Smooth muscle cell (in vitro differentiated cells): ENCODE measurements at regions not wholly inside any gene's neighbourhood (a gene's known extent, or its start where the extent isn't known, plus 50 kb on each side); places are given as distances from the start of the nearest gene placed in this dataset.
A peak's percentile ranks its signal among the peaks of the same experiment; 100 is the strongest.

ENCODE experiments used
- DNase-seq: peaks from one replicate; lab custom pipeline; 2025; ENCODE audit not compliant: unreplicated experiment; lab: John Stamatoyannopoulos, UW
- H2AFZ ChIP-seq: fragments of 200-600 bp; sonication (generic); 2 replicates; pipeline ENCODE4 v1.6.0; 2016; ENCODE audit warnings: antibody characterized with exemption, low read depth, mild to moderate bottlenecking
- H3F3A ChIP-seq: fragments of 200-600 bp; sonication (generic); 2 replicates; pipeline ENCODE4 v1.6.0; 2017; ENCODE audit warnings: antibody characterized with exemption, low read depth
- H3K27ac ChIP-seq: fragments of 200-600 bp; sonication (generic); 2 replicates; pipeline ENCODE4 v1.5.1; 2016; ENCODE audit warnings: low read depth, mild to moderate bottlenecking
- H3K27me3 ChIP-seq: fragments of 200-600 bp; sonication (generic); 2 replicates; pipeline ENCODE4 v1.6.1; 2016; ENCODE audit warnings: low read depth, mild to moderate bottlenecking
- H3K36me3 ChIP-seq: fragments of 200-600 bp; sonication (generic); 2 replicates; pipeline ENCODE4 v1.5.1; 2016; ENCODE audit warnings: low read depth
- H3K4me1 ChIP-seq: fragments of 200-600 bp; sonication (generic); 2 replicates; pipeline ENCODE4 v1.5.1; 2016; ENCODE audit warnings: low read depth
- H3K4me2 ChIP-seq: fragments of 200-600 bp; sonication (generic); 2 replicates; pipeline ENCODE4 v1.6.0; 2016; ENCODE audit warnings: mild to moderate bottlenecking
- H3K4me3 ChIP-seq: fragments of 200-600 bp; sonication (generic); 2 replicates; pipeline ENCODE4 v1.5.1; 2016; ENCODE audit warnings: mild to moderate bottlenecking
- H3K79me2 ChIP-seq: fragments of 200-600 bp; sonication (generic); 2 replicates; pipeline ENCODE4 v1.6.0; 2016; ENCODE audit warnings: low read depth, mild to moderate bottlenecking
- H3K9ac ChIP-seq: fragments of 200-600 bp; sonication (generic); 2 replicates; pipeline ENCODE4 v1.6.0; 2016; ENCODE audit warnings: low read depth
- H3K9me3 ChIP-seq: fragments of 200-600 bp; sonication (generic); replicated peaks from 2 replicates; pipeline ENCODE4 v1.5.1; 2016; ENCODE audit warnings: low read depth
- H4K20me1 ChIP-seq: fragments of 200-600 bp; sonication (generic); 2 replicates; pipeline ENCODE4 v1.6.0; 2016; ENCODE audit warnings: low read depth
- CTCF ChIP-seq: fragments of 200-600 bp; sonication (generic); IDR thresholded peaks from 2 replicates; pipeline ENCODE4 v1.5.1; 2017; ENCODE audit warnings: borderline replicate concordance, mild to moderate bottlenecking, antibody characterized with exemption; ENCODE audit not compliant: insufficient read depth, poor library complexity, severe bottlenecking
- WGBS: methylation state at CpG from one replicate; pipeline ENCODE4 v1.1.7; 2016; ENCODE audit warnings: low lambda C conversion rate; 5-methylcytosine and 5-hydroxymethylcytosine counted together

- no peak overlapping the region for H3K4me3 ChIP-seq
- DNase-seq = no peak
- H3K27me3 ChIP-seq = no peaks in the 10 kb centered on the region
- no peaks in the 10 kb centered on the region for H3F3A ChIP-seq
- 73% methylated on average over 3 of the region's 3 CpGs for WGBS
- H3K79me2 ChIP-seq = no peaks in the 10 kb centered on the region
- peaks cover 7% of the 10 kb centered on the region for H3K4me1 ChIP-seq
- peak overlapping the region; percentile 53 for H3K4me2 ChIP-seq
- H4K20me1 ChIP-seq = no peaks in the 10 kb centered on the region
- no peaks in the 10 kb centered on the region for H3K9me3 ChIP-seq
- no peaks in the 10 kb centered on the region for H3K36me3 ChIP-seq
- no peak for TF ChIP-seq CTCF
- peak overlapping the region; percentile 8 for H3K27ac ChIP-seq
- peak overlapping the region; percentile 73 for H2AFZ ChIP-seq
- no peak overlapping the region for H3K9ac ChIP-seq
Measured at GRCh38 chr4:74873545-74874301, 59.2 kb upstream of the PARM1 start.

- H4K20me1 ChIP-seq = no peaks in the 10 kb centered on the region
- DNase-seq = no peak
- H3K4me3 ChIP-seq = no peak overlapping the region
- no peaks in the 10 kb centered on the region for H3K79me2 ChIP-seq
- H3K4me2 ChIP-seq = no peak overlapping the region
- WGBS = 91% methylated on average over 6 of the region's 6 CpGs
- H3K27me3 ChIP-seq = no peaks in the 10 kb centered on the region
- no peaks in the 10 kb centered on the region for H3K4me1 ChIP-seq
- no peak overlapping the region for H3K27ac ChIP-seq
- no peak overlapping the region for H2AFZ ChIP-seq
- no peaks in the 10 kb centered on the region for H3K9me3 ChIP-seq
- H3F3A ChIP-seq = no peaks in the 10 kb centered on the region
- no peak for TF ChIP-seq CTCF
- H3K36me3 ChIP-seq = no peaks in the 10 kb centered on the region
- H3K9ac ChIP-seq = no peak overlapping the region
Measured at GRCh38 chr4:74858921-74859562, 64.7 kb upstream of the BTC start.

GRCh38 chr4:74855879-74856278, 61.6 kb upstream of the BTC start:
- no peak for TF ChIP-seq CTCF
- no peak for DNase-seq
- Histone ChIP-seq H3K79me2 (no peaks in the 10 kb centered on the region), H3K9ac (no peak overlapping the region), H4K20me1 (no peaks in the 10 kb centered on the region), H3K4me3 (no peak overlapping the region), H3K4me1 (no peaks in the 10 kb centered on the region), H3K36me3 (no peaks in the 10 kb centered on the region), H3F3A (no peaks in the 10 kb centered on the region), H3K9me3 (peaks cover 2% of the 10 kb centered on the region), H3K4me2 (no peak overlapping the region), H2AFZ (no peak overlapping the region), H3K27me3 (no peaks in the 10 kb centered on the region), H3K27ac (no peak overlapping the region)
- WGBS = 62% methylated on average over 2 of the region's 2 CpGs
